CD4-positive, alpha-beta memory T cell (primary cell): ENCODE measurements at regions not wholly inside any gene's neighbourhood (a gene's known extent, or its start where the extent isn't known, plus 50 kb on each side); places are given as distances from the start of the nearest gene placed in this dataset.

ENCODE experiments used
- CTCF ChIA-PET: fragments of 350-600 bp; sonication (Branson Sonifier 250); formaldehyde crosslinking; loops from one replicate; lab custom pipeline; 2021; ENCODE audit warnings: inconsistent platforms; ENCODE audit not compliant: partially characterized antibody; lab: Charles Lee
- POLR2A ChIA-PET: fragments of 350-600 bp; sonication (Branson Sonifier 250); formaldehyde crosslinking; loops from one replicate; lab custom pipeline; 2021; ENCODE audit not compliant: partially characterized antibody; lab: Charles Lee
- DNase-seq, 5 donors: peaks; one replicate each; pipeline versions ENCODE4 v3.0.0 to v3.0.0-alpha.2; 2020 to 2022; ENCODE audit warnings: mixed read lengths in 1 of 5
- H3K27ac ChIP-seq: one replicate; pipeline ENCODE4 v1.7.0; 2013; ENCODE audit warnings: low read depth, low read length
- H3K27me3 ChIP-seq: 2 replicates; pipeline ENCODE4 v1.7.0; 2013; ENCODE audit warnings: mild to moderate bottlenecking, low read length, moderate library complexity; ENCODE audit not compliant: insufficient read depth
- H3K36me3 ChIP-seq: 2 replicates; pipeline ENCODE4 v1.7.0; 2013; ENCODE audit warnings: mild to moderate bottlenecking, low read length, moderate library complexity; ENCODE audit not compliant: insufficient read depth
- H3K4me1 ChIP-seq: 2 replicates; pipeline ENCODE4 v1.7.0; 2013; ENCODE audit warnings: mild to moderate bottlenecking, low read length, moderate library complexity; ENCODE audit not compliant: insufficient read depth
- H3K4me3 ChIP-seq, 2 donors: one replicate each; pipeline ENCODE4 v1.7.0; 2013; ENCODE audit warnings: low read length in 2 of 2, mild to moderate bottlenecking in 1 of 2
- H3K9me3 ChIP-seq, 2 donors: one replicate each; pipeline ENCODE4 v1.7.0; 2013; ENCODE audit warnings: low read length in 2 of 2, control low read depth in 1 of 2; ENCODE audit not compliant: control insufficient read depth in 1 of 2
- H3K27ac Mint-ChIP-seq, 7 donors: one replicate each; pipeline ENCODE4 v1.8.0; 2020 to 2021; ENCODE audit warnings: mixed read lengths in 7 of 7, mild to moderate bottlenecking in 6 of 7, inconsistent platforms in 3 of 7, moderate library complexity in 3 of 7
- H3K27me3 Mint-ChIP-seq, 2 donors: one replicate each; pipeline ENCODE4 v1.8.0; 2020 to 2021; ENCODE audit warnings: mixed read lengths in 2 of 2
- H3K36me3 Mint-ChIP-seq, 2 donors: one replicate each; pipeline ENCODE4 v1.8.0; 2020 to 2021; ENCODE audit warnings: mixed read lengths in 2 of 2, inconsistent platforms in 1 of 2, mild to moderate bottlenecking in 1 of 2
- H3K4me1 Mint-ChIP-seq, 4 donors: one replicate each; pipeline ENCODE4 v1.8.0; 2020 to 2021; ENCODE audit warnings: mixed read lengths in 4 of 4, mild to moderate bottlenecking in 1 of 4
- H3K4me3 Mint-ChIP-seq, 8 donors: one replicate each; pipeline ENCODE4 v1.8.0; 2020 to 2021; ENCODE audit warnings: mixed read lengths in 8 of 8, mild to moderate bottlenecking in 7 of 8, moderate library complexity in 6 of 8, inconsistent platforms in 3 of 8
- H3K9me3 Mint-ChIP-seq, 8 donors: one replicate each; pipeline ENCODE4 v1.8.0; 2020 to 2021; ENCODE audit warnings: mixed read lengths in 8 of 8, mild to moderate bottlenecking in 5 of 8, inconsistent platforms in 3 of 8, moderate library complexity in 1 of 8
- intact Hi-C: fragments of 100-400 bp; cut with micrococcal nuclease; formaldehyde crosslinking; loops from one replicate; pipeline ENCODE4 v1.15.1; 2023

- intact Hi-C loops: no loop called here
- ChIA-PET CTCF (interaction anchor here (1.7 to 1.8 kb wide), 2 partner anchors 17 to 20 kb away, joined by 5 to 6 read pairs; no protein-coding TSS in a partner anchor), POLR2A (no interaction called here)
- no peak overlapping the region for H3K4me3 ChIP-seq
- DNase-seq: no peak
- H3K36me3 ChIP-seq: no peaks in the 10 kb centered on the region
- H3K27ac Mint-ChIP-seq: peak overlapping the region in 3 of 7 donors; percentile 6 to 57 (median 44)
- H3K9me3 ChIP-seq: no peaks in the 10 kb centered on the region
- peaks cover 7% of the 10 kb centered on the region for H3K4me1 ChIP-seq
- peaks cover 13 to 21% (median 17%) of the 10 kb centered on the region in 4 donors for H3K4me1 Mint-ChIP-seq
- H3K27me3 Mint-ChIP-seq: no peaks in the 10 kb centered on the region
- H3K36me3 Mint-ChIP-seq: peaks cover 4 to 6% of the 10 kb centered on the region in 2 donors
- peak overlapping the region in 6 of 8 donors; percentile 5 to 59 (median 35) for H3K4me3 Mint-ChIP-seq
- H3K27ac ChIP-seq: no peak overlapping the region
- no peaks in the 10 kb centered on the region for H3K27me3 ChIP-seq
- H3K9me3 Mint-ChIP-seq: peaks cover 0 to 16% (median 12%) of the 10 kb centered on the region in 8 donors
Measured at GRCh38 chr1:98813738-98814309, 152.3 kb downstream of the SNX7 start.

GRCh38 chr1:98817821-98818220, 156.3 kb downstream of the SNX7 start:
- no peak overlapping the region for H3K4me3 Mint-ChIP-seq
- intact Hi-C loops: no loop called here
- Histone ChIP-seq H3K4me3 (no peak overlapping the region), H3K27me3 (no peaks in the 10 kb centered on the region), H3K27ac (no peak overlapping the region), H3K9me3 (no peaks in the 10 kb centered on the region), H3K4me1 (peaks cover 7% of the 10 kb centered on the region), H3K36me3 (no peaks in the 10 kb centered on the region)
- POLR2A ChIA-PET: no interaction called here
- no peaks in the 10 kb centered on the region for H3K27me3 Mint-ChIP-seq
- H3K4me1 Mint-ChIP-seq: peaks cover 13 to 22% (median 16%) of the 10 kb centered on the region in 4 donors
- CTCF ChIA-PET: no interaction called here
- H3K36me3 Mint-ChIP-seq: no peaks in the 10 kb centered on the region
- H3K27ac Mint-ChIP-seq: no peak overlapping the region
- peaks cover 0 to 2% (median 0%) of the 10 kb centered on the region in 8 donors for H3K9me3 Mint-ChIP-seq
- no peak for DNase-seq

GRCh38 chr1:98821379-98821778, 159.9 kb downstream of the SNX7 start:
- Mint-ChIP-seq H3K4me3 (no peak overlapping the region), H3K36me3 (no peaks in the 10 kb centered on the region), H3K4me1 (peaks cover 0 to 3% (median 1%) of the 10 kb centered on the region in 4 donors), H3K27me3 (no peaks in the 10 kb centered on the region), H3K9me3 (peaks cover 0 to 2% (median 0%) of the 10 kb centered on the region in 8 donors), H3K27ac (no peak overlapping the region)
- no peaks in the 10 kb centered on the region for H3K9me3 ChIP-seq
- no peak overlapping the region for H3K4me3 ChIP-seq
- ChIA-PET CTCF (no interaction called here), POLR2A (interaction anchor here (1.2 kb wide), 1 partner anchor 51 kb away, joined by 3 read pairs; no protein-coding TSS in a partner anchor)
- no peak overlapping the region for H3K27ac ChIP-seq
- no peaks in the 10 kb centered on the region for H3K4me1 ChIP-seq
- H3K36me3 ChIP-seq: no peaks in the 10 kb centered on the region
- intact Hi-C loops: no loop called here
- no peak for DNase-seq
- no peaks in the 10 kb centered on the region for H3K27me3 ChIP-seq

GRCh38 chr1:98824736-98825135, 163.2 kb downstream of the SNX7 start:
- Histone ChIP-seq H3K9me3 (no peaks in the 10 kb centered on the region), H3K36me3 (no peaks in the 10 kb centered on the region), H3K27ac (no peak overlapping the region), H3K27me3 (no peaks in the 10 kb centered on the region), H3K4me3 (no peak overlapping the region), H3K4me1 (no peaks in the 10 kb centered on the region)
- POLR2A ChIA-PET: no interaction called here
- Mint-ChIP-seq H3K9me3 (peaks cover 0 to 15% (median 6%) of the 10 kb centered on the region in 8 donors), H3K27me3 (no peaks in the 10 kb centered on the region), H3K36me3 (peaks cover 2 to 4% of the 10 kb centered on the region in 2 donors), H3K4me1 (peaks cover 0 to 3% (median 0%) of the 10 kb centered on the region in 4 donors), H3K27ac (no peak overlapping the region), H3K4me3 (no peak overlapping the region)
- no peak for DNase-seq
- CTCF ChIA-PET: no interaction called here
- intact Hi-C loops: no loop called here

- POLR2A ChIA-PET: no interaction called here
- CTCF ChIA-PET: interaction anchor here (1.4 kb wide), 1 partner anchor 33 kb away, joined by 3 read pairs; no protein-coding TSS in a partner anchor
- DNase-seq: no peak
- Histone ChIP-seq H3K4me3 (no peak overlapping the region), H3K36me3 (no peaks in the 10 kb centered on the region), H3K27ac (no peak overlapping the region), H3K4me1 (no peaks in the 10 kb centered on the region), H3K27me3 (no peaks in the 10 kb centered on the region), H3K9me3 (no peaks in the 10 kb centered on the region)
- Mint-ChIP-seq H3K27me3 (no peaks in the 10 kb centered on the region), H3K27ac (no peak overlapping the region), H3K4me3 (no peak overlapping the region), H3K9me3 (peaks cover 0 to 21% (median 12%) of the 10 kb centered on the region in 8 donors), H3K36me3 (peaks cover 4 to 9% of the 10 kb centered on the region in 2 donors), H3K4me1 (no peaks in the 10 kb centered on the region)
- intact Hi-C loops: no loop called here
Measured at GRCh38 chr1:98827041-98827440, 165.5 kb downstream of the SNX7 start.

- peaks cover 8% of the 10 kb centered on the region for H3K4me1 ChIP-seq
- POLR2A ChIA-PET: no interaction called here
- no peaks in the 10 kb centered on the region for H3K9me3 ChIP-seq
- no peak overlapping the region for H3K4me3 Mint-ChIP-seq
- H3K27ac Mint-ChIP-seq: no peak overlapping the region
- intact Hi-C loops: no loop called here
- H3K9me3 Mint-ChIP-seq: peaks cover 0 to 6% (median 0%) of the 10 kb centered on the region in 8 donors
- CTCF ChIA-PET: interaction anchor here (1.1 kb wide), 1 partner anchor 28 kb away, joined by 3 read pairs; no protein-coding TSS in a partner anchor
- H3K36me3 ChIP-seq: no peaks in the 10 kb centered on the region
- no peaks in the 10 kb centered on the region for H3K27me3 Mint-ChIP-seq
- no peaks in the 10 kb centered on the region for H3K36me3 Mint-ChIP-seq
- no peaks in the 10 kb centered on the region for H3K27me3 ChIP-seq
- H3K4me3 ChIP-seq: no peak overlapping the region
- H3K4me1 Mint-ChIP-seq: peaks cover 11 to 23% (median 17%) of the 10 kb centered on the region in 4 donors
- DNase-seq: no peak
- no peak overlapping the region for H3K27ac ChIP-seq
Measured at GRCh38 chr1:98839840-98840239, 164.8 kb downstream of the PLPPR5 start.
